ENCODE measurements at regions not wholly inside any gene's neighbourhood (a gene's known extent, or its start where the extent isn't known, plus 50 kb on each side); places are given as distances from the start of the nearest gene placed in this dataset.

GRCh38 chr2:195338856-195339255, 318.2 kb upstream of the SLC39A10 start:
- 17% methylated on average over 1 of the region's 1 CpG for WGBS (ENCODE audit: low lambda C conversion rate)
- H3K79me2 ChIP-seq (ENCODE audit: insufficient read depth, low read length): no peaks in the 10 kb centered on the region
- intact Hi-C loops (cut with micrococcal nuclease; ENCODE audit: unreplicated experiment): loop anchor here (10.0 kb wide), 1 partner anchor 316 kb away; the partner anchor contains the start of gene SLC39A10
- H3K4me2 ChIP-seq (ENCODE audit: low read depth, low read length): no peak overlapping the region
- POLR2A ChIA-PET: no interaction called here
- in situ Hi-C loops (cut with HindIII; ENCODE audit: extremely low pct_ligation_motif_present, low pct_unique_long_range_greater_than_20kb): no loop called here
- H4K20me1 ChIP-seq (ENCODE audit: insufficient read depth, low read length): no peaks in the 10 kb centered on the region
- no peak overlapping the region for H2AFZ ChIP-seq (ENCODE audit: low read length)
- DNase-seq (ENCODE audit: low spot score): no peak
- CTCF ChIA-PET (ENCODE audit: low intra/inter-chr PET ratio, low total read pairs): no interaction called here
- no peak for FAIRE-seq
- no peak overlapping the region for H3K4me3 ChIP-seq (replicated peaks in 1 of 3; ENCODE audit: insufficient read depth in 1 of 3, low read depth in 2 of 3, low read length in 3 of 3)
- no peak overlapping the region for H3K27ac ChIP-seq (ENCODE audit: extremely low read length, insufficient read depth, low read length)
- TF ChIP-seq, protein P1, sequence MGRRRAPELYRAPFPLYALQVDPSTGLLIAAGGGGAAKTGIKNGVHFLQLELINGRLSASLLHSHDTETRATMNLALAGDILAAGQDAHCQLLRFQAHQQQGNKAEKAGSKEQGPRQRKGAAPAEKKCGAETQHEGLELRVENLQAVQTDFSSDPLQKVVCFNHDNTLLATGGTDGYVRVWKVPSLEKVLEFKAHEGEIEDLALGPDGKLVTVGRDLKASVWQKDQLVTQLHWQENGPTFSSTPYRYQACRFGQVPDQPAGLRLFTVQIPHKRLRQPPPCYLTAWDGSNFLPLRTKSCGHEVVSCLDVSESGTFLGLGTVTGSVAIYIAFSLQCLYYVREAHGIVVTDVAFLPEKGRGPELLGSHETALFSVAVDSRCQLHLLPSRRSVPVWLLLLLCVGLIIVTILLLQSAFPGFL (CRISPR knock-in tag; IDR thresholded peaks at IDR 0.05): no peak
- TF ChIP-seq ZNF230 (CRISPR knock-in tag; IDR thresholded peaks at IDR 0.05): no peak
- no peak for TF ChIP-seq ZMAT3 (CRISPR knock-in tag; conservative IDR thresholded peaks at IDR 0.05)
- TF ChIP-seq, protein P2, sequence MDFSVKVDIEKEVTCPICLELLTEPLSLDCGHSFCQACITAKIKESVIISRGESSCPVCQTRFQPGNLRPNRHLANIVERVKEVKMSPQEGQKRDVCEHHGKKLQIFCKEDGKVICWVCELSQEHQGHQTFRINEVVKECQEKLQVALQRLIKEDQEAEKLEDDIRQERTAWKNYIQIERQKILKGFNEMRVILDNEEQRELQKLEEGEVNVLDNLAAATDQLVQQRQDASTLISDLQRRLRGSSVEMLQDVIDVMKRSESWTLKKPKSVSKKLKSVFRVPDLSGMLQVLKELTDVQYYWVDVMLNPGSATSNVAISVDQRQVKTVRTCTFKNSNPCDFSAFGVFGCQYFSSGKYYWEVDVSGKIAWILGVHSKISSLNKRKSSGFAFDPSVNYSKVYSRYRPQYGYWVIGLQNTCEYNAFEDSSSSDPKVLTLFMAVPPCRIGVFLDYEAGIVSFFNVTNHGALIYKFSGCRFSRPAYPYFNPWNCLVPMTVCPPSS (IDR thresholded peaks at IDR 0.05): no peak
- TF ChIP-seq, protein P3, sequence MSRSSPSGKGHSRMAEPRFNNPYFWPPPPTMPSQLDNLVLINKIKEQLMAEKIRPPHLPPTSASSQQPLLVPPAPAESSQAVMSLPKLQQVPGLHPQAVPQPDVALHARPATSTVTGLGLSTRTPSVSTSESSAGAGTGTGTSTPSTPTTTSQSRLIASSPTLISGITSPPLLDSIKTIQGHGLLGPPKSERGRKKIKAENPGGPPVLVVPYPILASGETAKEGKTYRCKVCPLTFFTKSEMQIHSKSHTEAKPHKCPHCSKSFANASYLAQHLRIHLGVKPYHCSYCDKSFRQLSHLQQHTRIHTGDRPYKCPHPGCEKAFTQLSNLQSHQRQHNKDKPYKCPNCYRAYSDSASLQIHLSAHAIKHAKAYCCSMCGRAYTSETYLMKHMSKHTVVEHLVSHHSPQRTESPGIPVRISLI (CRISPR knock-in tag; IDR thresholded peaks at IDR 0.05; ENCODE audit: borderline replicate concordance): no peak
- no peak for TF ChIP-seq ZBTB7A (CRISPR knock-in tag; IDR thresholded peaks at IDR 0.05)
- no peak for TF ChIP-seq IRF1 (CRISPR knock-in tag; IDR thresholded peaks at IDR 0.05; ENCODE audit: low read depth)
- no peak for TF ChIP-seq SMARCE1 (IDR thresholded peaks at IDR 0.05; ENCODE audit: borderline replicate concordance)
- TF ChIP-seq, protein P4, sequence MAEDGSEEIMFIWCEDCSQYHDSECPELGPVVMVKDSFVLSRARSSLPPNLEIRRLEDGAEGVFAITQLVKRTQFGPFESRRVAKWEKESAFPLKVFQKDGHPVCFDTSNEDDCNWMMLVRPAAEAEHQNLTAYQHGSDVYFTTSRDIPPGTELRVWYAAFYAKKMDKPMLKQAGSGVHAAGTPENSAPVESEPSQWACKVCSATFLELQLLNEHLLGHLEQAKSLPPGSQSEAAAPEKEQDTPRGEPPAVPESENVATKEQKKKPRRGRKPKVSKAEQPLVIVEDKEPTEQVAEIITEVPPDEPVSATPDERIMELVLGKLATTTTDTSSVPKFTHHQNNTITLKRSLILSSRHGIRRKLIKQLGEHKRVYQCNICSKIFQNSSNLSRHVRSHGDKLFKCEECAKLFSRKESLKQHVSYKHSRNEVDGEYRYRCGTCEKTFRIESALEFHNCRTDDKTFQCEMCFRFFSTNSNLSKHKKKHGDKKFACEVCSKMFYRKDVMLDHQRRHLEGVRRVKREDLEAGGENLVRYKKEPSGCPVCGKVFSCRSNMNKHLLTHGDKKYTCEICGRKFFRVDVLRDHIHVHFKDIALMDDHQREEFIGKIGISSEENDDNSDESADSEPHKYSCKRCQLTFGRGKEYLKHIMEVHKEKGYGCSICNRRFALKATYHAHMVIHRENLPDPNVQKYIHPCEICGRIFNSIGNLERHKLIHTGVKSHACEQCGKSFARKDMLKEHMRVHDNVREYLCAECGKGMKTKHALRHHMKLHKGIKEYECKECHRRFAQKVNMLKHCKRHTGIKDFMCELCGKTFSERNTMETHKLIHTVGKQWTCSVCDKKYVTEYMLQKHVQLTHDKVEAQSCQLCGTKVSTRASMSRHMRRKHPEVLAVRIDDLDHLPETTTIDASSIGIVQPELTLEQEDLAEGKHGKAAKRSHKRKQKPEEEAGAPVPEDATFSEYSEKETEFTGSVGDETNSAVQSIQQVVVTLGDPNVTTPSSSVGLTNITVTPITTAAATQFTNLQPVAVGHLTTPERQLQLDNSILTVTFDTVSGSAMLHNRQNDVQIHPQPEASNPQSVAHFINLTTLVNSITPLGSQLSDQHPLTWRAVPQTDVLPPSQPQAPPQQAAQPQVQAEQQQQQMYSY (CRISPR knock-in tag; IDR thresholded peaks at IDR 0.05): no peak
- TF ChIP-seq TOE1 (CRISPR knock-in tag; IDR thresholded peaks at IDR 0.05): no peak
- no peak for TF ChIP-seq ZNF432 (CRISPR knock-in tag; IDR thresholded peaks at IDR 0.05; ENCODE audit: borderline replicate concordance)
- TF ChIP-seq CSRNP1 (CRISPR knock-in tag; IDR thresholded peaks at IDR 0.05): no peak
- TF ChIP-seq ZNF546 (CRISPR knock-in tag; conservative IDR thresholded peaks at IDR 0.05): no peak
- no peak for TF ChIP-seq ZNF138 (CRISPR knock-in tag; IDR thresholded peaks at IDR 0.05; ENCODE audit: low read depth)
- ATAC-seq: no peak
- BruUV-seq (replicated peaks): no TSS peak
- H3K36me3 ChIP-seq (replicated peaks in 1 of 2; ENCODE audit: control insufficient read depth in 1 of 2, insufficient read depth in 2 of 2, low read length in 2 of 2): no peaks in the 10 kb centered on the region
- H3K4me1 ChIP-seq (ENCODE audit: insufficient read depth, low read length): no peaks in the 10 kb centered on the region
- H3K9me3 ChIP-seq (ENCODE audit: low read length): no peaks in the 10 kb centered on the region
- H3K9ac ChIP-seq (ENCODE audit: insufficient read depth, low read depth, low read length): no peak overlapping the region
- no peaks in the 10 kb centered on the region for H3K27me3 ChIP-seq (ENCODE audit: control insufficient read depth in 1 of 2, insufficient read depth in 2 of 2, low read length in 2 of 2)
